ENCODE measurements at regions not wholly inside any gene's neighbourhood (a gene's known extent, or its start where the extent isn't known, plus 50 kb on each side); places are given as distances from the start of the nearest gene placed in this dataset.
A peak's percentile ranks its signal among the peaks of the same experiment; 100 is the strongest.
"Not testable (repeated sequence)": the region's sequence is repeated elsewhere in the genome, so short reads cannot be mapped to it uniquely, and the experiment has no call there.

GRCh38 chr7:32222251-32222900 is 152.2 kb upstream of the PDE1C start:
- DNase-seq (ENCODE audit: low read depth), result no peak

- no peak for DNase-seq (ENCODE audit: low read depth)
Observed at GRCh38 chr7:32221736-32222135, 151.5 kb upstream of the PDE1C start.

- DNase-seq (ENCODE audit: low read depth), result no peak
Observed at GRCh38 chr7:32221056-32221455, 150.8 kb upstream of the PDE1C start.

- DNase-seq (ENCODE audit: low read depth), result not testable (repeated sequence)
Observed at GRCh38 chr7:32219831-32220230, 149.6 kb upstream of the PDE1C start.

- DNase-seq (ENCODE audit: low read depth), result no peak
Observed at GRCh38 chr7:32219416-32219815, 149.2 kb upstream of the PDE1C start.

GRCh38 chr7:32218741-32219288 is 148.6 kb upstream of the PDE1C start:
- DNase-seq (ENCODE audit: low read depth), result no peak

GRCh38 chr7:32218154-32218467 is 147.9 kb upstream of the PDE1C start:
- DNase-seq (ENCODE audit: low read depth), result no peak

GRCh38 chr7:32217341-32218153 is 147.3 kb upstream of the PDE1C start:
- no peak for DNase-seq (ENCODE audit: low read depth)

- no peak for DNase-seq (ENCODE audit: low read depth)
Observed at GRCh38 chr7:32216759-32217158, 146.6 kb upstream of the PDE1C start.

- no peak for DNase-seq (ENCODE audit: low read depth)
Observed at GRCh38 chr7:32215697-32216096, 145.5 kb upstream of the PDE1C start.

- DNase-seq (ENCODE audit: low read depth), result no peak
Observed at GRCh38 chr7:32214913-32215312, 144.7 kb upstream of the PDE1C start.

GRCh38 chr7:32212321-32212720 is 142.1 kb upstream of the PDE1C start:
- DNase-seq (ENCODE audit: low read depth), result no peak

GRCh38 chr7:32206987-32207386 is 136.8 kb upstream of the PDE1C start:
- no peak for DNase-seq (ENCODE audit: low read depth)

- no peak for DNase-seq (ENCODE audit: low read depth)
Observed at GRCh38 chr7:32206488-32206887, 136.3 kb upstream of the PDE1C start.

- not testable (repeated sequence) for DNase-seq (ENCODE audit: low read depth)
Observed at GRCh38 chr7:32205298-32205824, 135.2 kb upstream of the PDE1C start.

- peak; percentile 30 for DNase-seq (ENCODE audit: low read depth)
Observed at GRCh38 chr7:32204361-32205018, 134.3 kb upstream of the PDE1C start.

- DNase-seq (ENCODE audit: low read depth), result no peak
Observed at GRCh38 chr7:32200646-32201045, 130.4 kb upstream of the PDE1C start.

- DNase-seq (ENCODE audit: low read depth), result no peak
Observed at GRCh38 chr7:32194537-32194936, 124.3 kb upstream of the PDE1C start.

- DNase-seq (ENCODE audit: low read depth), result no peak
Observed at GRCh38 chr7:32191305-32191704, 121.1 kb upstream of the PDE1C start.

GRCh38 chr7:32179567-32179966 is 109.4 kb upstream of the PDE1C start:
- DNase-seq (ENCODE audit: low read depth), result peak; percentile 30

- DNase-seq (ENCODE audit: low read depth), result no peak
Observed at GRCh38 chr7:32178677-32179366, 108.6 kb upstream of the PDE1C start.

GRCh38 chr7:32177232-32177631 is 107.0 kb upstream of the PDE1C start:
- DNase-seq (ENCODE audit: low read depth), result no peak
